ENCODE measurements at regions not wholly inside any gene's neighbourhood (a gene's known extent, or its start where the extent isn't known, plus 50 kb on each side); places are given as distances from the start of the nearest gene placed in this dataset.
"Not testable (repeated sequence)": the region's sequence is repeated elsewhere in the genome, so short reads cannot be mapped to it uniquely, and the experiment has no call there.

DNA sequence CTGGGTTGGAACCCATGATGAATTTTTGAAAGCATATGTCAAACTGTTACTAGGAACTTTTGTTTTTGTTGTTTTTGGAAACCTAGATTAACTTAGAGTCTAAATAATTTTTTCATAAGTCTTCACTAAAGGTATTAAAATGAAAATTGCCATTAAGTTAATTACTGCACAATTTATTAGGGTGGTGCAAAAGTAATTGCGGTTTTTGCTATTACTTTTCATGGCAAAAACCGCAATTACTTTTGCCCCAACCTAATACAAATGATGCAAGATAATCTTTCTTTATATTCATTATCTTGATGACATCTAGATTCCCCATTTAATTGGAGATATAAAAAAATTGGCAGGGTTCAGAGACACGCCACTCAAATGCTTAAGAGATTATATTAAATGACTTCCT is 145.0 kb upstream of the PKP2 start:
- no peaks in the 10 kb centered on the region for H3K27me3 ChIP-seq (ENCODE audit: insufficient read depth, low read length)
- WGBS, result 100% methylated on average over 1 of the region's 3 CpGs
- H3K9me3 ChIP-seq (ENCODE audit: insufficient read depth, low read depth, low read length), result peaks cover 11% of the 10 kb centered on the region
- H3K4me1 ChIP-seq (ENCODE audit: insufficient read depth, low read length), result 0 out of 2 replicates have a peak, but pooled peaks cover 5% of the 10 kb centered on the region
- H3K4me3 ChIP-seq (ENCODE audit: low read length), result no peak overlapping the region
- no peak overlapping the region for H3K27ac ChIP-seq (ENCODE audit: low read depth, low read length)
- H3K9ac ChIP-seq (ENCODE audit: low read depth, low read length), result no peak overlapping the region
- H3K36me3 ChIP-seq (ENCODE audit: insufficient read depth, low read length), result no peaks in the 10 kb centered on the region

DNA sequence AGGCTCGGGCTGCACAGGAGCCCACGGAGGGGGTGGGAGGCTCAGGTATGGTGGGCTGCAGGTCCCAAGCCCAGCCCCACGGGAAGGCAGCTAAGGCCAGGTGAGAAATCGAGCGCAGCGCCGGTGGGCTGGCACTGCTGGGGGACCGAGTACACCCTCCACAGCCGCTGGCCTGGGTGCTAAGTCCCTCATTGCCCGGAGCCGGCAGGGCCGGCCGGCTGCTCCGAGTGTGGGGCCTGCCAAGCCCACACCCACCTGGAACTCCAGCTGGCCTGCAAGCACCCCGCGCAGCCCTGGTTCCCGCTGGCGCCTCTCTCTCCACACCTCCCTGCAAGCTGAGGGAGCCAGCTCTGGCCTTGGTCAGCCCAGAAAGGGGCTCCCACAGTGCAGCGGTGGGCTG is 137.4 kb upstream of the PKP2 start:
- not testable (repeated sequence) for H3K4me3 ChIP-seq (ENCODE audit: low read length); H3K27ac ChIP-seq (ENCODE audit: low read depth, low read length); H3K36me3 ChIP-seq (ENCODE audit: insufficient read depth, low read length); H3K4me1 ChIP-seq (ENCODE audit: insufficient read depth, low read length); H3K27me3 ChIP-seq (ENCODE audit: insufficient read depth, low read length); H3K9ac ChIP-seq (ENCODE audit: low read depth, low read length)
- H3K9me3 ChIP-seq (ENCODE audit: insufficient read depth, low read depth, low read length), result peaks cover 27% of the 10 kb centered on the region
- 95% methylated on average over 19 of the region's 19 CpGs for WGBS

DNA sequence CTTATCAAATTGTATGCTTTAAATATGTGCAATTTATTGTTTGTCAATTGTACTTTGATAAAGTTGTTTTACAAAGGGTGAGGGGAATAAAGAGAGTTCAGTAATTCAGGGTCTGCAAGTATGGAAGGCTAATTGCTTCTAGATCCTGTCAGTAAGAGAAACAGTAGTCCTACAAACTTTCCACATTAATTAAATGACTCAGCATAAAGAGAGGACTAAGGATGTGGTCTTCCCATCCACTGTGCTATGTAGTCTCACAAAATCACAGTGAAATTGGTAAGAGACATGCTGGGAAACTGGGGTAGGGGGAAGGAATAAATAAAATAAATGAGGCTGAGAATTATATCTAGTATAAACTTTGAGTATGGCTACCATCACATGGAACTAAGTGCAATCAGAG is 130.2 kb upstream of the PKP2 start:
- H3K27ac ChIP-seq (ENCODE audit: low read depth, low read length), result no peak overlapping the region
- H3K4me1 ChIP-seq (ENCODE audit: insufficient read depth, low read length), result no peaks in the 10 kb centered on the region
- no peaks in the 10 kb centered on the region for H3K27me3 ChIP-seq (ENCODE audit: insufficient read depth, low read length)
- no peak overlapping the region for H3K4me3 ChIP-seq (ENCODE audit: low read length)
- no peaks in the 10 kb centered on the region for H3K36me3 ChIP-seq (ENCODE audit: insufficient read depth, low read length)
- H3K9me3 ChIP-seq (ENCODE audit: insufficient read depth, low read depth, low read length), result peaks cover 35% of the 10 kb centered on the region
- H3K9ac ChIP-seq (ENCODE audit: low read depth, low read length), result no peak overlapping the region

DNA sequence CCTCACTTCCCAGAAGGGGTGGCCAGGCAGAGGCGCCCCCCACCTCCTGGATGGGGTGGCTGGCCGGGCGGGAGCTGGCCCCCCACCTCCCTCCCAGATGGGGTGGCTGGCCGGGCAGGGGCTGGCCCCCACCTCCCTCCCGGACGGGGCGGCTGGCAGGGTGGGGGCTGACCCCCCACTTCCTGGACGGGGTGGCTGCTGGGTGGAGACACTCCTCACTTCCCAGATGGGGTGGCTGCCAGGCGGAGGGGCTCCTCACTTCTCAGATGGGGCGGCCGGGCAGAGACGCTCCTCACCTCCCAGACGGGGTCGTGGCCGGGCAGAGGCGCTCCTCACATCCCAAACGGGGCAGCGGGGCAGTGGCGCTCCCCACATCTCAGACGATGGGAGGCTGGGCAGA is 126.1 kb upstream of the PKP2 start:
- not testable (repeated sequence) for H3K4me3 ChIP-seq (ENCODE audit: low read length); H3K27me3 ChIP-seq (ENCODE audit: insufficient read depth, low read length); H3K36me3 ChIP-seq (ENCODE audit: insufficient read depth, low read length); H3K9ac ChIP-seq (ENCODE audit: low read depth, low read length); H3K4me1 ChIP-seq (ENCODE audit: insufficient read depth, low read length); H3K27ac ChIP-seq (ENCODE audit: low read depth, low read length)
- 91% methylated on average over 20 of the region's 20 CpGs for WGBS
- H3K9me3 ChIP-seq (ENCODE audit: insufficient read depth, low read depth, low read length), result peaks cover 36% of the 10 kb centered on the region

DNA sequence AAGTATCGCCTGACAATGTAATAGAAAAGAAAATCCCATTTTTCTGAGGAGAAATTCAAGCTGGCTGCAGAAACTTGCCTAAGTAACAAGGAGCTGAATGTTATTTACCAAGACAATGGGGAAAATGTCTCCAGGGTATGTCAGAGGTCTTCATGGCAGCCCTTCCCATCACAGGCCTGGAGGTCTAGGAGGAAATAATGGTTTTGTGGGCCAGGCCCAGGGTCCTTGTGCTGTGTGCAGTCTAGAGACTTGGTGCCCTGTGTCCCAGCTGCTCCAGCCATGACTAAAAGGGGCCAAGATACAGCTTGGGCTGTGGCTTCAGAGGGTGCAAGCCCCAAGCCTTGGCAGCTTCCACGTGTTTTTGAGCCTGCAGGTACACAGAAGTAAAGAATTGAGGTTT is 120.5 kb upstream of the PKP2 start:
- peaks cover 47% of the 10 kb centered on the region for H3K9me3 ChIP-seq (ENCODE audit: insufficient read depth, low read depth, low read length)
- not testable (repeated sequence) for H3K9ac ChIP-seq (ENCODE audit: low read depth, low read length); H3K36me3 ChIP-seq (ENCODE audit: insufficient read depth, low read length); H3K27me3 ChIP-seq (ENCODE audit: insufficient read depth, low read length); H3K4me1 ChIP-seq (ENCODE audit: insufficient read depth, low read length); H3K4me3 ChIP-seq (ENCODE audit: low read length); H3K27ac ChIP-seq (ENCODE audit: low read depth, low read length)
- WGBS, result 88% methylated on average over 2 of the region's 2 CpGs

DNA sequence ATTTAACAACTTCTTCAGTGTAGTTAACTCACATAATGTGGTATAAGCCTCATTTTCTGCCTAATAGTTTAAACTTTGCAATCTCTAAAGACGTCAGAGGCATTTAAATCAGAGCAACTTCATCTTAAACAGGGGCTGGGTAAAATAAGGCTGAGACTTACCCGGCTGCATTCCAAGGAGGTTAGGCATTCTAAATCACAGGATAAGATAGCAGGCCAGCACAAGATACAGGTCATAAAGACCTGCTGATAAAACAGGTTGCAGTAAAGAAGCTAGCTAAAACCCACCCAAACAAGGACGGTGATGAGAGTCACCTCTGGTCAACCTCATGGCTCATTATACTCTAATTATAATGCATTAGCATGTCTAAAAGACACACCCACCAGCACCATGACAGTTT is 115.6 kb upstream of the PKP2 start:
- Histone ChIP-seq H3K9ac (ENCODE audit: low read depth, low read length) (no peak overlapping the region), H3K27ac (ENCODE audit: low read depth, low read length) (no peak overlapping the region), H3K4me1 (ENCODE audit: insufficient read depth, low read length) (peaks cover 9% of the 10 kb centered on the region), H3K27me3 (ENCODE audit: insufficient read depth, low read length) (no peaks in the 10 kb centered on the region), H3K9me3 (ENCODE audit: insufficient read depth, low read depth, low read length) (peaks cover 16% of the 10 kb centered on the region; the same call in 1 of the 2 replicates), H3K36me3 (ENCODE audit: insufficient read depth, low read length) (no peaks in the 10 kb centered on the region), H3K4me3 (ENCODE audit: low read length) (no peak overlapping the region)
- WGBS, result 74% methylated on average over 3 of the region's 3 CpGs

DNA sequence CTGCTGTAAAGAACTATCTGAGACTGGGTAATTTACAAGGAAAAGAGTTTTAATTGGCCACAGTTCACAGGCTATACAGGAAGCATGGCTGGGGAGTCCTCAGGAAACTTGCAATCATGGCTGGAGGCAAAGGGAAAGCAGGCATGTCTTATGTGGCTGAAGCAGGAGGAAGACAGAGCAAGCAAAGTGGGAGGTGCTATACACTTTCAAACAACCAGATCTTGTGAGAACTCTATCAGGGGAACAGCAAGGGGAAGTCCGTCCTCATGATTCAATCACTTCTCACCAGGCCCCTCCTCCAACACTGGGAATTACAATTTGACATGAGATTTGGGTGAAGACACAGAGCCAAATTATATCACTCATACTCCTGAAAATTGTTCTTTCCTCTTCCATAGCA is 109.5 kb upstream of the PKP2 start:
- no peaks in the 10 kb centered on the region for H3K36me3 ChIP-seq (ENCODE audit: insufficient read depth, low read length)
- peaks cover 3% of the 10 kb centered on the region; the same call in 1 of the 2 replicates for H3K9me3 ChIP-seq (ENCODE audit: insufficient read depth, low read depth, low read length)
- no peak overlapping the region for H3K4me3 ChIP-seq (ENCODE audit: low read length)
- H3K9ac ChIP-seq (ENCODE audit: low read depth, low read length), result no peak overlapping the region
- no peaks in the 10 kb centered on the region for H3K4me1 ChIP-seq (ENCODE audit: insufficient read depth, low read length)
- 90% methylated on average over 1 of the region's 1 CpG for WGBS
- H3K27me3 ChIP-seq (ENCODE audit: insufficient read depth, low read length), result no peaks in the 10 kb centered on the region
- H3K27ac ChIP-seq (ENCODE audit: low read depth, low read length), result no peak overlapping the region

DNA sequence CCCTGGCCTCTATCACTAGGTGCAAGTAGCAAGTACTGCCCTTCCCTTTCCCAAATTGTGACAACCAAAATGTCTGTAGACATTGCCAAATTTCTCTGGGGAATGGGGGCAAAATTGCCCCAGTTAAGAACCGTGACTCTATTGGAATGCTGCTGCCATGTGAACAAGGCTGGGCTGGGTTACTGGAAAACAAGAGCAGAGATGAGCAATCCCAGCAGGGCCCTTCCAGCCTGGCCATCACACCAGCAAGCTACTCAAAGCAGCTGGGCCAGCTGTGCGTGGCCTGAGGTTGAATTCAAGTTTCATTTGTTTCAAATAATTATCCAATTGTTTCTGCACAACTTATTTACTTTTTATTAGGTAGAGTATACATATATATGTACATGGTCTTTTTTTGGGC is 103.4 kb upstream of the PKP2 start:
- Histone ChIP-seq H3K36me3 (ENCODE audit: insufficient read depth, low read length) (no peaks in the 10 kb centered on the region), H3K27ac (ENCODE audit: low read depth, low read length) (no peak overlapping the region), H3K9ac (ENCODE audit: low read depth, low read length) (no peak overlapping the region), H3K9me3 (ENCODE audit: insufficient read depth, low read depth, low read length) (peaks cover 3% of the 10 kb centered on the region; the same call in 1 of the 2 replicates), H3K4me3 (ENCODE audit: low read length) (no peak overlapping the region), H3K4me1 (ENCODE audit: insufficient read depth, low read length) (peaks cover 7% of the 10 kb centered on the region; the same call in 1 of the 2 replicates), H3K27me3 (ENCODE audit: insufficient read depth, low read length) (no peaks in the 10 kb centered on the region)
- 74% methylated on average over 2 of the region's 2 CpGs for WGBS

DNA sequence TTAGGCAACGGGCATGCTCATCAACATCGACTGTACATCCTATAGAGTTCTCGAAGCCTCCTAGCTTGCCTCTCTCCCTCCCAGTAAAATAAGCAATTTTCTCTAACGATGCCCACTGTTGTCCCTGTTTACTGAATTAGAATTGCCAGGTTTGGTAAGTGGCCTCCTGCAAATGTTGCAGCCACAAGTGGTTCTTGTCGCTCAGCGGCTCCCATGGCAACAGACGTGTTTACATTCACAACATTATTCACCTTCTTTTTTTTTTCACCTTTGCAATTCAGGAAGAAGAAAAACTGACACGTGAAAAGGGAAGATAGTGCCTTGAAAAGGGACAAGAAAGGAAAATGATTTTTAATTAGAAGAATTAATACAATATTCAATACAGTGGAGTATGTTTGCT is 100.9 kb upstream of the PKP2 start:
- Histone ChIP-seq H3K27ac (ENCODE audit: low read depth, low read length) (no peak overlapping the region), H3K36me3 (ENCODE audit: insufficient read depth, low read length) (no peaks in the 10 kb centered on the region), H3K4me3 (ENCODE audit: low read length) (no peak overlapping the region), H3K27me3 (ENCODE audit: insufficient read depth, low read length) (no peaks in the 10 kb centered on the region), H3K9me3 (ENCODE audit: insufficient read depth, low read depth, low read length) (peaks cover 3% of the 10 kb centered on the region; the same call in 1 of the 2 replicates), H3K9ac (ENCODE audit: low read depth, low read length) (no peak overlapping the region), H3K4me1 (ENCODE audit: insufficient read depth, low read length) (peaks cover 7% of the 10 kb centered on the region; the same call in 1 of the 2 replicates)
- WGBS, result 90% methylated on average over 7 of the region's 8 CpGs

DNA sequence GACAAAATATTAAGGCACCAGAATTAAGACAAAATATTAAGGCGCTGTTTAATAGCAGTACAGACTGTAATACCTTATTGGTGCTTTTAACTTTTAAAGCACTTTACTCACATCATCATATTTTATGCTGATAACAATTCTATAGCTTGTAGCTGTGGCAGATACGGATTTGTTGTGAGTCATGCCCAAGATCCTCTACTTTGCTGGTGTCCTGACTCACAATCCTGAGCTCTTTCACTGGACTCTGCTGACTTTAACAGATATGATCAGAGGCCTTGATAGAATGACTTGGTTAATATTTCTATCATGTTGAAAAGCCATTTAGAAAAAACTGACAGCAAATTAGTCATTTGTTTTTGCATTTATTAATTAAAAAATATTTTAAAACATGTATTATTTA is 99.0 kb upstream of the PKP2 start:
- Histone ChIP-seq H3K9me3 (ENCODE audit: insufficient read depth, low read depth, low read length) (no peaks in the 10 kb centered on the region), H3K36me3 (ENCODE audit: insufficient read depth, low read length) (no peaks in the 10 kb centered on the region), H3K27ac (ENCODE audit: low read depth, low read length) (no peak overlapping the region), H3K4me3 (ENCODE audit: low read length) (no peak overlapping the region), H3K9ac (ENCODE audit: low read depth, low read length) (no peak overlapping the region), H3K27me3 (ENCODE audit: insufficient read depth, low read length) (no peaks in the 10 kb centered on the region), H3K4me1 (ENCODE audit: insufficient read depth, low read length) (peaks cover 10% of the 10 kb centered on the region; the same call in 1 of the 2 replicates)
- 90% methylated on average over 2 of the region's 2 CpGs for WGBS

DNA sequence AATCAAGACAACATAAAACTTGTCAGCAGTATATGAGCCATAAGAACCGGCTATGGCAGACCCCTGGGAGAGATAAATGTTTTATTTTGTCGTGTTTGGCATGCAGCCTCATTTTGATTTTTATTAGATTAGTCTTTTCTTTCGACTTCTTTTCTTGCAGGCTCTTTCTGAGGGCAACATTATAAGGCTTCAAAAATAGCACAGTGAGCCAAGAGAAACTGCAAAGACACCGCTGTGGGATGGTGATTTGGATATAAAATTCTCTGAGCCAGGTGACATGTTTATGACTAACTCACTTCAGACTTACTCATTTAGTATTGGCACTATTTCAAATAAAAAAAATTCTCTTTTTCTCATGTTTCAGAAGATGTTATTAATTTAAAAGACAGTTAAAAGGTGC is 96.8 kb upstream of the PKP2 start:
- Histone ChIP-seq H3K9ac (ENCODE audit: low read depth, low read length) (no peak overlapping the region), H3K4me1 (ENCODE audit: insufficient read depth, low read length) (peaks cover 27% of the 10 kb centered on the region), H3K27me3 (ENCODE audit: insufficient read depth, low read length) (no peaks in the 10 kb centered on the region), H3K4me3 (ENCODE audit: low read length) (no peak overlapping the region), H3K27ac (ENCODE audit: low read depth, low read length) (no peak overlapping the region), H3K9me3 (ENCODE audit: insufficient read depth, low read depth, low read length) (no peaks in the 10 kb centered on the region), H3K36me3 (ENCODE audit: insufficient read depth, low read length) (no peaks in the 10 kb centered on the region)
- WGBS, result 91% methylated on average over 4 of the region's 4 CpGs

DNA sequence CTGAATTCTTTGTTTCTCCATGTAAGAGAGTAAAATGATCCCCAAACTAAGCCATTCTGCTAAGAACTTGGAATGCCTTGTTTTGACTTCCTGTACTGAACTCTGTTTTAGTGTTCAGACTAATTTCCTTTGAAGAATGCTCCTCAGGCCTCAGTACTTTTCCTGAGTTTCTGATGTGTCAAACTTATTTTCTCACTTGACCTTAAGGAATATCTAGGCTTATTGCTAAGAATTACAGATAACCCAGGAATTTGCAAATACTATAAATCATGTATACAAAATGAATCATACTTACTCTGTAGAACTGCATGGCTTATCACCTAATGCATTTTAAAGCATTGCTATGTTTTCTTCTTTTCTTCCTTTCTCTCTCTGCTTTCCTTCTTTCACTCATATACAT is 93.1 kb upstream of the PKP2 start:
- Histone ChIP-seq H3K9me3 (ENCODE audit: insufficient read depth, low read depth, low read length) (no peaks in the 10 kb centered on the region), H3K27ac (ENCODE audit: low read depth, low read length) (no peak overlapping the region), H3K4me1 (ENCODE audit: insufficient read depth, low read length) (peaks cover 21% of the 10 kb centered on the region), H3K36me3 (ENCODE audit: insufficient read depth, low read length) (no peaks in the 10 kb centered on the region), H3K27me3 (ENCODE audit: insufficient read depth, low read length) (no peaks in the 10 kb centered on the region), H3K4me3 (ENCODE audit: low read length) (no peak overlapping the region), H3K9ac (ENCODE audit: low read depth, low read length) (no peak overlapping the region)

Measured in HUES64 (cell line).